HG03571 (cell line): ENCODE measurements at regions not wholly inside any gene's neighbourhood (a gene's known extent, or its start where the extent isn't known, plus 50 kb on each side); places are given as distances from the start of the nearest gene placed in this dataset.

Experiments used
- ATAC-seq: cut with Tn5 transposase; IDR thresholded peaks from one replicate; pipeline ENCODE4 v1.9.1; 2021; ENCODE audit not compliant: unreplicated experiment

DNA sequence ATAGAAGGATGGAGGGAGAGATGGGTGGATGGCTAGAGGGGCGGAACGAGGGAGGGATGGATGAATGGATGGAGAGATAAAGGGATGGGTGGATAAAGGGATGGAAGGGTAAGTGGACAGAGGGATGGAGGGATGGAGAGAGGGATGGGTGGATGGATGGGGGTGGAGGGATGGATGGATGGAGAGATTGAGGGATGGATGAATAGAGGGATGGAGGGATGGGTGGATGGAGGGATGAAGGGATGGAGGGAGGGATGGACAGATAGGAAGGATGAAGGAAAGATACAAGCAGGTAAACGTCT, 313.3 kb downstream of the UACA start:
- ATAC-seq: no peak

DNA sequence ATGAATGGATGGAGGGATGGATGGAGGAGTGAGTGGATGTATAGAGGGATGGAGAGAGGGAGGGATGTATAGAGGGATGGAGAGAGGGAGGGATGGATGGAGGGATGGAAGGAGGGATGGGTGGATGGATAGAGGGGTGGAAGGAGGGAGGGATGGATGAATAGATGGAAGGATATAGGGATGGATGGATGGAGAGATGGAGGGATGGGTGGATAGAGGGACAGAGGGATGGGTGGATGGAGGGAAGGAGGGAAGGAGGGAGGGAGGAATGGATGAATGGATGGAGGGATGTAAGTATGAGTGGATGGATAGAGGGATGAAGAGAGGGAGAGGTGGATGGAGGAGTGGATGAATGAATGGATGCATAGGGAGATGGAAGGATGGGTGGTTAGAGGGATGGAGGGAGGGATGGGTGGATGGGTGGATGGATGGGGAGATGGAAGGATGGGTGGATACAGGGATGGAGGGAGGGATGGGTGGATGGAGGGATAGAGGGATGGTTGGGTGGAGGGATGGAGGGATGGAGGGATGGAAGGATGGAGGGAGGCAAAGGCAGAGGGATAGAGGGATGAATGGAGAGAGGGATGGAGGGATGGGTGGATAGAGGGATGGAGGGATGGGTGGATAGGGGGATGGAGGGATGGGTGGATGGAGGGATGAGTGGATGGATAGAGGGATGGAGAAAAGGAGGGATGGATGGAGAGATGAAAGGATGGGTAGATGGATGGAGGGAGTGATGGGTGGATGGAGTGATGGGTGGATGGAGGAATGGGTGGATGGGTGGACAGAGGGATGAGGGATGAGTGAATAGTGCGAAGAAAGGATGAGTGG, 313.8 kb downstream of the UACA start:
- ATAC-seq: no peak

DNA sequence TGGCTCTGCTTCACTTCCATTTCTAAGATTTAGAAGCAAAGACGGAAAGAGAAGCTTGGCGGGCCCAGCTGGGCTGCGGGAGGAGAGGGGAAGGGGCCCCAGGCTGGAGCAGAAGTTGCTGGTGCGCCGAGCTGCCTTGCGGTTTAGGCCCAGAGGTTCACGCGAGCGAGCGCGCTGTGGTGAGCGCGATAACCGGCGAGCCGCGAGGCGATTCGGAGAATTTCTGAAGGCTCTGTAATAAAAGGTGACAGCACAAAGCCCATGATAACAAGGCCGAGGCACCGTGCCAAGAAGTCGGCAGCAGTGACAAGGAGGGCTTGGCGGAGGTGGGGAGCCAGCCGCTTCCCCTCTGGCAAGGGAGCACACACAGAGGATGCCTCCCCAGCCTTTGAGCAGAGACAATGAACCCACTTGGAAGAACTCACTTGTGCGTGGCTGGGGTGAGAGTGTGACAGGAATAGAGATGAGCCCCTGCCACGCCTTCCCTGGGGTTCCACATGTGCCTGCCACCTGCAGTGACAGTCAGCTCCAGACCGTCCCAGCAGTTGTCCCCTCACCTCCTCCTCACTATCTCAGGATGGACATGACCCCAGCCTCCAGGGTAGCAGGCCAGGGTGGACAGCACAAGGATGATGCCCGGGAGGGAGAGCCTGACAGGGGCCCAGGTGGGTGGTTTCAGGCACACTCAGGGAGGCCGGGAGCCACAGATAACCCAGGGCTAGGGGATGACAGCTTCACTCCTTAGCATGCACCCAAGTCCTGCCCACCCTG, 315.2 kb downstream of the UACA start:
- ATAC-seq: no peak

DNA sequence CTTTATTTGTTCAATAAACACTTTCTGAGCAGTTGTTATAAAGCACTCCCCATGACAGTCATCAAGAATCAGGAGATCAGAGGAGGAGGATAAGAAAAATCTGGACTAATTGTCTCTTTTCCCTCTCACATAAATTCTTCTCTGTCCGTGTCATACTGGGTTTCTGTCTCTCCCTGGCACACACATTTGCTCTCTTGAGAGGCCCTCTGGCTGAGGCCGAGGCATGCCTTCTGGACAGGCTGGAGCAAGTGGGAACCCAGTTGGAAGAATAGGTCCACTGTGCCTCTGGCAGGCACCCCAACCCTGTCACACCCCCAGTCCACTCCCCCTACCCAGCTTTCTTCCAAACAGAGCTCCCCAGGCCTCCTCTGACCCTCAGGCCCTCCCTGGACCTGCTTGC, 315.8 kb downstream of the UACA start:
- no peak for ATAC-seq

DNA sequence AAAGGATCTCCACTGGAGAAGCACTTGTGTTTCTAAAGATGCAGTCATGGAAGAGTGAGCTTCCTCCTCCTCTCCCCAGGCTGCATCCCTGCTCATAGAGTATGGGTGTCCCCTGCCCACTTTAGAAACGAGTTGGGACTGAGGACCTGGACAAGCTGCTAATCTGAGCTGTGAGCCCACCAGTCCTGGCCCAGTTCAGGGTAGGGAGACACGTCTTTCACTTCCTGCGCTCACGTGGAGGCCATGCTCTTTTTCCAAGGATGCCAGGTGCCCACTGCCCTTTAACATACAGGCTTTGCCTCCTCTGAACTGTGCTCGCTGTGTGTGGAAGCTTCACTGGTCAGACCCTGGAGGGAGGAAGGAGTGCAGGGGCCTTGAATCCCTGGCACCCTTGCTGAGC, 316.3 kb downstream of the UACA start:
- no peak for ATAC-seq

DNA sequence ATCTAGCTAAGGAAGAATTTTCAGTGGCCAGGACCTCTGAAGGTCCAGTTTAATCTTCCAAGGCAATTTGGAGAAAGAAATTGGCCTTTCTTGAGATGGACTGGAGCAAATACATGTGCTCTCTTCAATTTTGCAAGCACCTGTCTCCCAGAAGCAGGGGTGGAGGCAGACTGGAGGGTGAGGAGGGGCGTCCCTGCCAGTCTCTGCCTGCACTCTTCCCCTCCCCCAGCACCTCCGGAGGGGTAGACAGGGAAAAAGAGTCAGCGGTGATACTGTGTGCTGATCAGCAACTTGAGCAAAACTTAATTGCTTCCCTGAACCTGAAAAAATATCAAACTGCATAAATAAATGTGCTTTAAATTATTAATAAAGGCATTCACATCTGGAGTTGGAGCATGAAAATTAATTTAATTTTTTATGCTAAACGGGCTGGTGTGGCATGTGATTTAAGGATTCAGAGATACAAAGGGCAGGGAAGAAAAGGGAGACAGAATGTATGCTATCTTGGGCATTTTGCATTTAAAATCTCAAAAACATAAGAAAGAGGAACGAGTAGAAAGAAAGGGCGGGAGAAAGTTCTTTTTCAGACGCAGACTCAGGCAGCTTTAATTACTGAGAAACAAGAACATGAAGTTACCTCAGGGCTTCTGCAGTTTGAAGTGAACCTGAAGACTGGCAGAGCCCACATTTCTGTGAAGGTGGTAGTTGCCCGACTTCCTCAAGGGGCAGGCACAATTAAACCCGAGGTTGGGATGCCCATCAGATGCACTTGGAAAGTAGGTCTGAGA, 319.7 kb downstream of the UACA start:
- no peak for ATAC-seq

DNA sequence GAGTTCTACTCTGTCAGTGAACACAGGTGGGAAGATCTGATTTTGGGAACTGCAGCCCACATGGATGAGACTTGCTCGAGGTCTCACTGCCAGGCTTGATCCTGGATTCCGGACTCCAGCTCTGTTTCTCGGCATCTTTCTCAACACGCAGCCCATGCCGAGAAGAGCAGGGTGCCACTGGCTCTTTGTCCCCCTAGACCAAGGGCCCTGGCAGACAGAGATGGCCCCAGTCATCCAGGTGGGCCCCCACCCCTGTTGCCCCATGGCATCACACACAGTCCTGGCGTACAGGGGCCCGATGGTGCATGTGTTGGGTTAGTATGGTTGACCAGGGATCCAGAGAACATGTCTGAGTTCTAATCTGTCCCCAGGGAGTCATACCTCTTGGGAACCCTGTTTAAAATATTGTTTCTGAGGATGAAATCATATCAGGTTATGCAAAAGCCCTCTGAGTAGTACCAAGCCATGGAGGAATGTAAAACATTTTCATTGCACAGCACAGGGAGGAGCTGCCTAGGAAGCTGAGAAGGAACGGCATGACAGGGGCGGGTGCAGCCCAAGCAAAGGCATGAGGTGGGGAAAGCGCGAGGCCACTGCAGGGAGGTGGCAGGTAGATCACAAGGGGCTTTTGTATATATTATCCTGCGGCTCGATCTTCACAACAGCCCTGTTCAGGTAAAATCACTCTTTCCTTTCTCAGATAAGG, 320.6 kb downstream of the UACA start:
- ATAC-seq: no peak

DNA sequence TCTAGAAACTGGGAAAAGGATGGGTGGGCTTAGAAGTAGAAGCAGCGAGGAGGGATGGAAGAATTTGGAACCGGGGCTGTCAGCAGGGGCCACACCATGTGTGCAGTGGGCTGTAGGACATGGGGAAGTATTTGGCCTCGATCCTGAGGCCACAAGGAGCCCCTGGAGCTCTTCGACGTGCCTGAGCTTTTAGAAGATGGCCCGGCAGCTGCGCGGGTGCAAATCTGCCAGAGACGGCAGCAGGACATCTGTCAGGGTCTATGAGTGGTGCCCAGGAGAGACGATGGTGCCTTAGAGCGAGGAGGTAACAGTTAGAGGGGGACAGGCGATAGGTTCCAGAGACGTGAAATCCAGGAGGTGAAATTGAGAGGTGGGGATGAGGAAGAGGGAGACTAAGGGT, 321.1 kb downstream of the UACA start:
- ATAC-seq: no peak

DNA sequence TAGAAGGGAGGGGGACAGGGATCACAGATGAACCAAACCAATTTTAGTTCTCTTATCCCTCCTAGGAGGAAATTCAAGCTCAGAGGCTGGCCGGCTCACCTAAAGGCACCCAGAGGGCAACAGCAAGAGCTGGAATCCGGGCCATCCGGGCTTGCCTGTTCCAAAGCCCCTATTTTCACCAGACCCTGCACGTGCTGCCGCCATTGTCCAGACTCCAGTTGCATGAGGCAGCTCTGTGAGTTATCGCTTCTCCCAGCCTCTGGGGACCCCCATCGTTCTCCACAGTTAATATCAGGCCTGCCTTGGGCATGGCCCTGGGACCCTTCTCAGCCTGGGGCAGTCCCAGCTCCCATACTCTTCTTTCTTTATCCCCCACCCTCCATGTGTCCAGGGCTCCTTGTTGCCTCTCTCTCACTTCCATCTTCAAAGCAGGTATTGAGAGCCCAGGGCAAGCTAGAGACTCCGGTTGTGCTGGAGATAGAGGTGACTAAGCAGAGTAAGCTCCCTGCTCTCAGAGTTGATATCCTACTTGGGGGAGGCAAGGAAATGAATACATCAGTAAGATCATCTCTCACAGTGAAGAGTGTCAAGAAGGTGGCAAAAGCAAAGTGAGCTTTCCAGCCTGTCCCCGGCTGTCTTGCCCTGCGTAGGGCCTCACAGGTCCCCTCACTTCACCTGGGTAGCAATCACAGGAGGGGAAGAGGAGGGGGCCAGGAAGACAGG, 322.8 kb downstream of the UACA start:
- no peak for ATAC-seq

DNA sequence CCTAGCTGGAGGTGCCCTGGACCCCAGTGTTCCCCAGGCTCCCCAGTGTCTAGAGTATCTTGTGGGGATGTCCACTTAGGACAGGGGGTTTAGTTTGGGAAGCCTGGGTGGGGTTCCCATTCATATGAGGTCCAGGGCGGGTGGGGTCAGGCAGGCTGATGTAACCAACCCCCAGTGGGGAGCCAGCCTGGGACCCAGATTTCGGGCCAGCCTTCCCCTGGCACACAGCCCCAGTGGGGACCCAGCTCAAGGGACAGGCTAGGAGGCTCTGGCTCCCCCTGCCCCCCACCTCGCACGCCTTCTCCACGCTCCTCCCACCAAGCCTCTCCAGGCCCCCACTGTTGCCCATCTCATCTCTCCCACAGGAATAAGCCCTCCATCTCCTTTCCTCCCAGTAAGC, 323.5 kb downstream of the UACA start:
- no peak for ATAC-seq

DNA sequence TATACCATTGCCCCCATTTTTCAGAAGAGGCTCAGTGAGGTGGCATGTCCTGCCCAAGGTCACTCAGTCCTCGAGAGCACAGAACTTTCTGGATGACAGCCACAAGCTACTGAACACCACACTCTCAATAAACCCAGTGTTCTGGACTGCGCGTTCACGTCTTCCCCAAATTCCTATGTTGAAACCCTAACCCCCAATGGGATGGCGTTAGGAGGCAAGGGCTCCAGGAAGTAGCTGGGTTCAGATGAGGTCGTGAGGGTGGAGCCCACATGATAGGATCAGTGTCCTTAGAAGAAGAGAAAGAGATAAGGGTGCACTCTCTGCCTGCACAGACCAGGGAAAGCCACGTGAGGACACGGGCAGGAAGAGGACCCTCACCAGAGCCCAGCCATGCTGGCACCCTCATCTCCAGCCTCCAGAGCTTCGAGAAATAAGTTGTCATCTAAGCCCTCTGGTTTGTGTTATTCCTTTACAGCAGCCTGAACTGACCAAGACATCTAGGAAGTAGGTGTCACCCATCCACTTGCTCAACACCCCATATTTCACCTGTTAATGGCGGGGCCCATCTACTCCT, 324.0 kb downstream of the UACA start:
- no peak for ATAC-seq

DNA sequence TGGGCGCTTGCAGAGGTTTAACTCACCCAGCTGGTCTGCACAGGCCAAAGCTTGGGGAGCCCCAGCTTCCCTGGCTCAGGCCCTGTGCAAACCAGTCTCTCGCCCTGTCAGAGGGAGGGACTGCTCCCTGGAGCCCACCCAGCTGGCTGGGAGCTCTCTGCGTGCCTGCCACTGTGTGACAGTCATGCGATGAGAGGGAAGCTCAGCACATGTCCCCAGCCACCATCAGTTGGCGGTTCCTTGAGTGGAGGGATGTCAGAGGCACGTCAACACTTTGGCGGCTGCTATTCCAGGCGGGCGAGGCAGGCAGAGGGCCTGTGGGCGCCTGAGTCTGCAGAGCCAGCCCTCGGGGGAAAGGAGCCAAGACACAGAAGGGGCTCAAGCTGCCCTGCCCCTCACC, 324.6 kb downstream of the UACA start:
- ATAC-seq: no peak

DNA sequence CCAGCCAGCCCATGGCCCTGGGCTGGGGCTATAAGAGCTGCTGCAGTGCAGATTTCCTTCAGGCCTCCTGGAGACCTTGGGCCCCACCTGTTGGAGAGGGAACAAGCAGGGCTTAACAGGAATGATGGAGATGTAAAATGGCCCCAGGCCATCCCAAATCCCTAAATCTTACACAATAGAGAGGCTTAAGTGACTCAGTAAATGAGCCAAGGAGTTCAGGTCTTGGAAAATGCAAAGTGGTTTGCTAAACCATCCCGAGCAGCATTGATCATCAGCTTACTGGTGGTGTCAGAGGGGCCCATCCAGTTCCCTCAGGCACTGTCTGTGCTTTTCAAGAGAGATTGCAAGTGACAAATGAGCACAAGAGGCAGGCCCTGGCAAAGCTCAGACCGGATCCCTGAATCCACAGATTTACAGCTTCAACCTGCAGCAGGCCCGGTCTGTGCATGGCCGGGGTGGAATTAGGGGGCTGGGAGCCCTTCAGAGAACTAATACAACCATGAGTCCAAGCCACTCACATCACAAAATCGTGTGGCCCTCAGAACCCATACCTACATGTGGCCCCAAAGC, 325.4 kb downstream of the UACA start:
- ATAC-seq: no peak

DNA sequence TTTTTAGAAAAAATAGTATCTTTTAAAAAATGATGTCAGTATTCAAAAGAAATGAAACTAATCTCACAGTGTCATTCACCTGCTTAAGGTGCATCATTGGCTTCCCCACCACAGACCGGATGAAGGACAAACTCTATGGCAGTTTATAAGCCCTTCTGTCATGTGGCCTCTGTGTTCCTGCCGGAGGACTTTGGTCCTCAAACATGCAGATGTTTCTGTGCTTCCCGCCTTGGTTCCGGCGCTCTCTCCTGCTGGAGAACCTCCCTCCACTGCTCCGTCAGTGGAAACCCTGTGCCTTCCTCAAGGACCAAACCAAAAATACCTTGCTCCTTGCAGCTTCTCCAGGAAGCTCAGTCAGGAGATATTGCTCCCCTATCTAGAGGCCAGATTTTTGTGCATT, 326.3 kb downstream of the UACA start:
- no peak for ATAC-seq

DNA sequence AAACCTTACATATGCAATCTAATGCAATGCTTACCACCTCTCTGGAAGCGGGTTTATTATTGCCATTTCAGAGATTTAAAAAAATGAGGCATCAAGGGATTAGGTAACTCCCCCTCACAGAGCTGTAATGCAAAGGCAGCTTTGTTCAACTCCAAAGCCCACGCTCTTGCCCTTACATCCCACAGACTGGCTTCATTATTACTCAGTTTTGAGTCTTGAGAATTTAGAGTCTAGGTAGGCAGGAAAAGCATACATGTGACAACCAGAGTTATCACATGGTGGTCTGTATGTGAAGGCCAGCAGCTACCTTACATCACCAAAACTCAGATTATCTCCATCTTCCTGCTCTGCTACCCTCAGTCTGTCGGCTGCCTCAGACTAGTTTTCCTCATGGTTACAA, 326.9 kb downstream of the UACA start:
- ATAC-seq: no peak

DNA sequence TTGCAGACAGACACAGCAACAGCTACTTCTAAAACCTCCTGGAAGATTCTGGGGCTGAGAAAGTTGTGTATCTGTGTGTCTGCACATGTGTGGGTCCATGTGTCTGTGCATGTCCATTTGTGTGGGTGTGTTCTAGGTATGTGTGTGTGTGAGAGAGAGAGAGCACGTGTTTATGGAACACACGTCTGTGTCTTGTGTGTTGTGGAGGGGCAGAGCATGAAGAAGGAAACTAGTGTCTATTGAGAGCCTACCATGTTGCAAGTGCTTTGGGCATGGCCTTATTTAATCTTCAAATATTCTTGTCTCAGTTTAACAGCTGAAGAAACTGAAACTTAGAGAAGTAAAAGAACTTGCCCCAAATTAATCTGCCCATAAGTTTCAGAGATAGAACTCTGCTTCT, 327.5 kb downstream of the UACA start:
- ATAC-seq: no peak

DNA sequence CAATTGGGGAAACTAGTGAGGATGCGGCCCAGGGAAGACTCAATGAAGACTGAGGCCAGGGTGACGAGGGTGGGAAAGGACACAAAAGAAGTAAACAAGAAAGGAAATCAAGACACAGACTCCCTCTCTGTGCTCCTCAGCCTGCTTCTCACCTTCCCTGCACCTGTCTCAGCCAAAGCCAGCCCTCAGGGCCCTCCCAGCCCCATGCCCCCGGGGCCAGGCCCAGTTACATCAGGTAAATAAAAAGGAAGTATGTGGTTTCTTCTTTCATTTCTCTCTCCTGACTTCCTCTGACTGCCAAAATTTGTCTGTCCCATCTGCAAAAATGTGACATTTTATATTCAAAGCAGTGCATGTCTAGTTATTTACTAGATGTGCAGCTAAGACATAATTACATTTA, 328.0 kb downstream of the UACA start:
- no peak for ATAC-seq

DNA sequence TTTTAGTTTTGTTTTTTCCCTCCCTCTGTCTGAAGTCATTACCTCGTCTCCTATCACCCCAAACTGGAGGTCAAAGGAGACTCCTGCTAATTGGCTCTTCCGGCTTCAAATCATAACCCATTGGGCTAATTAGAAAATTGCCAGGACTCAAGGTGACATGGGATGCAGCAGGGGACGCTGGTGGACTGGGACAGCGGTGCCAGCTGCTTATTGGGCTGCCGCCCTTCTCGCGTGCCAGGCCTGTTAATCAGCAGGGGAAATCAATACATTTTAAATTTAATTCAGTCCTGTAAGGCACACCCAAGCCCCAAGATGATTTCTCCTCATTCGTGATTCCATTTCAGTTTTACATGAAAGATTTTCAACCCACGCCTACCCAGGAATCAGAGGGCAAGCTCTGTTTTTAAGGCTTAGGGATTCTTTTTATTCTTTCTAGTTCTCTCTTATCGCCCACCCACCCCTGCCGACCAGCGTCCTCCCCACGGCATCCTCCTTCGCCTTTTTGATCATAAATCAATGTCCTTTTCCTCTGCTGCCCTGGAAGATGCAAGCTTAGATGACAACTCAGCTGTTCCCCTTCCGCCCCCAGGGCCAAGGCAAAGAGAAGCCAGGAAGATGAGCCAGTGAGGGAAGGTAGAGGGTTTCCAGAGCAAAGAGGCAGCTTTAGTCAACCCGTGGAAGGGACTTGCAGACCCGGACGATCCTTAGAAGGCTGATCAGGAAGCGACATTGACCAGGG, 329.6 kb downstream of the UACA start:
- ATAC-seq: no peak

DNA sequence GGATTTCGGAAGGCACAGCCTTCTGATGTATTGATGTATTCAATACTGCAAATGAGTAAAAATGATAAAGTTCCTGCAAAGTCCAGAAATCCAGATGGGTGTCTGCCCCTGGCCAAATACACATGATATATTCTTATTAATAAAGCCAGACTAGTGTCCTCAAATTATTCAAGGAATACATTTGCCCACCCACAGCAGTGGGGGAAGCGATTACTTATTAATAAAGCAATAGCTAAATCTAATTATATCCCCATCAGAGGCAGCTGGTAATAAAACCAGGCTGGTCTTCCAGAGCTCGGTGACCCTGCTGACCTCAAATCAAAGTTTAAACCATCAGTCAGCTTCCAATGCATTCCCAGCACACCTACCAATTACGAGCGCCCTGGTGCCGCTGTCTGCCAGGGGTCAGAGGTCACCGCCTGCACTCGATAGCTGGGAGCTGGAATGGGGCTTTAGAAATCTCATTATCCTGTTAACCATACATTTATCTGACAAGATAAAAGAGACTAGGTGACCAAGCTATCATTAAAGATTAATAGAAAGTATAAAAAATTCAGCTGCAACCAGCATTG, 330.3 kb downstream of the UACA start:
- ATAC-seq: no peak
